A172 (cell line): ENCODE measurements at regions not wholly inside any gene's neighbourhood (a gene's known extent, or its start where the extent isn't known, plus 50 kb on each side); places are given as distances from the start of the nearest gene placed in this dataset.

Source experiments
- DNase-seq: peaks from one replicate; pipeline ENCODE4 v3.0.0-alpha.2; 2015; ENCODE audit warnings: low spot score

DNA sequence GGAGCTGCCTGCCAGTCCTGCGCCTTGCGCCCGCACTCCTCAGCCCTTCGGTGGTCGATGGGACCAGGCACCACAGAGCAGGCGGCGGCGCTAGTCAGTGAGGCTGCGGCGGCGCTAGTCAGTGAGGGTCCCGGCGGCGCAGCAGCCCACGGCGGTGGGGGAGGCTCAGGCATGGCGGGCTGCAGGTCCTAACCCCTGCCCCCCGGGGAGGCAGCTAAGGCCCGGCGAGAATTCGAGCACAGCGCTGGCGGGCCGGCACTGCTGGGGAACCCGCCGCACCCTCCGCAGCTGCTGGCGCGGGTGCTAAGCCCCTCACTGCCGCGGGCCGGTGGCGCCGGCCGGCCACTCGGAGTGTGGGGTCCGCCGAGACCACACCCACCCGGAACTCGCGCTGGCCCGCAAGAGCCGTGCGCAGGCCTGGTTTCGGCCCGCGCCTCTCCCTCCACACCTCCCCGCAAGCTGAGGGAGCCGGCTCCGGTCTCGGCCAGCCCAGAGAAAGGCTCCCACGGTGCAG, 867.4 kb downstream of the DSC3 start:
- no peak for DNase-seq

DNA sequence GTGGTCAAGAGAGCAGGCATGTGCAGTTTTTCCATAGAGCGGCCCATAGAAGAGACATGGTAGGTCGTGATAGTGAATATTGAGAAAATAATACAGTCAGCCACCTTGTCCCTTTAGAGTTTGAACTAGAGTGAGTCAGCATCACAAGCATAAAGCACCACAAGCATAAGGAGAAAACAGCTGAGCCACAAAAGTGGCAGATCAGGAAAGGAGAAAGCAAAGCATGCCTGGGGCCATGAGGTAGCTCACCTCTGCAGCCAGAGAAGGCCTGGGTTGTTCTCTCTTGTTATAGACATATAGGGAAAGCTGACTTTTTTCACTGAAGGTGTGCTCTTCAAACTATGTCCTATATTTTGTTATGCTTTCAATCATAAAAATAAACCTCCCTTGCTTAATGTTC, 879.0 kb downstream of the DSC3 start:
- DNase-seq = no peak

DNA sequence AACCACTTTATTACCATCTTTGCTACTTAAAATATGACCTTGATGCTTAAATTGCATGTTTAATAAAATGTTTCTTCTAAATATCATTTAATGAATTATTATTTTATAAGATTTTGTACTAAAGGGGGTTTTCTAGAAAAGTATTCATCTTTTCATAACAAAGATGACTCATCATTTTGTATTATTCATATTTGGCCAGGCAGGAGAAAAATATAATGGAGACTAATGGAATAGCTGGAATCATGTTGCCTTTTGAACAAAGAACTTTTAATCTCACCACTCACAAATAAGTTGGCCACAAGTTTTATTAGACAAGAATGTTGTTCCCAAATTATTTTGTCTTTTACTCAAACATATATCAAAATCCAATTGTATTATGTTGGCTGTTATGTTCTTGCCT, 882.4 kb downstream of the DSC3 start:
- no peak for DNase-seq

DNA sequence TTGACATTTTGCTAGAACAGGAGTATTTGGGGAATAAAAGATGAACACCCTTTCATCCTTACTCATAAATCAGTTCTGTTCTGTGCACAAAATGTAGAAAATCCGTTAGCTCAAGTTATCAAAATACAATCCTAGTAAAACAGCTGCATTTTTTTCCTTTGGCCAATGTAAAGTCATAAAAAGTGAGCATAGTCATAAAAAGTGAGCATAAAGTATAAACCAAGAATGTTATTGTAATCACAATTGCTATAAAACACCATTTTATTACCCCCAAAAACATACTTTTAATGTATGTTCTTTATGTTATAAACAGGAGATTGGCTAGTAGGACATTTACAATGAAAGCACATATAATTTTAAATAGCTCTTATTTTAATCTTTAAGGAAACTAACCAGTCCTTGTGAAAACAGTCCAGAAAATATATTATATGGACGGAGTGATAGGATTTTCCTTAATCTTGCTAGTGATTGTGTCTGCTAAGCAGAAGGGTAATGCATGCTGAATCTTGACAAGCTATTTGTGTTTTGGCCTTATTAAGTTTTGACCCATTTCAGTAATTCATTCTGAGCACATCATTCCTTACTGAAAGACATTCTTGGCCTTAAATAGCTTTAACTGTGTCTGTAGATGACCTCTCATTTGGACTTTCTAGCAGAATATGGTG, 891.8 kb downstream of the DSC3 start:
- DNase-seq = no peak

DNA sequence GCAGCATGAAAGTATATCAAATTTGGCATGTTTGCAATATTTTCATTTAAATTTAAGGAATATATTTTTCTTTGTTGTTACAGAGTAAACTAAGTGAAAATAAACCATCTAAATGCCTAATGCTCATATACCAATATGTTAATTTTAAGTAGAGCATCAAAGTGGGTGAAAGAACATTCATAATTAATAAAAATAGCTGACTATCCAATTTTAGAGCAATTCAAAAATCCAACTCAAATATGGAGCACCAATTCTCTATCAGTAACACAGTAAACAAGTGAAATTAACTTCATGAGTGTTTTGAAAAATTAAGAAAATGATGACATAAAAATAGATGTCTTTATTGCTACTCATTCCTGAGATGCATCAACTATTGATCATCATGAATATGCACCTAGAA, 893.0 kb downstream of the DSC3 start:
- DNase-seq = no peak

DNA sequence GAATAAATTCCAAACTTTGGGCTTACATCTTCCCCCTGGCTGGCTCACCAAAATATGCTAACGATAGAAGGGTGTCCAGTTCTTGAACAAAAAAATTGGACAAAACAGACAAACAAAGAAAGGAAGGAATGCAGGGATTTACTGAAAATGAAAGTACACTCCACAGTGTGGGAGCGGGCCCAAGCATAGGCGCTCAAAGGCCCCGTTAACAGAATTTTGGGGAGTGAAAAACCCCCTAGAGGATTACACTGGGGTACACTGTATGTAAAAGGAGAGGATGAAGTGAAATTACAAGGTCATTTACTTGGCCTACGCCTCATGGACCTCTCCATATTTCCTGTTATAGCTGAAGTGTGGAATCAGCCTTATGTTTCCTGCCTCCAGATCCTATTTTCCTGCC, 899.7 kb downstream of the DSC3 start:
- DNase-seq = no peak

DNA sequence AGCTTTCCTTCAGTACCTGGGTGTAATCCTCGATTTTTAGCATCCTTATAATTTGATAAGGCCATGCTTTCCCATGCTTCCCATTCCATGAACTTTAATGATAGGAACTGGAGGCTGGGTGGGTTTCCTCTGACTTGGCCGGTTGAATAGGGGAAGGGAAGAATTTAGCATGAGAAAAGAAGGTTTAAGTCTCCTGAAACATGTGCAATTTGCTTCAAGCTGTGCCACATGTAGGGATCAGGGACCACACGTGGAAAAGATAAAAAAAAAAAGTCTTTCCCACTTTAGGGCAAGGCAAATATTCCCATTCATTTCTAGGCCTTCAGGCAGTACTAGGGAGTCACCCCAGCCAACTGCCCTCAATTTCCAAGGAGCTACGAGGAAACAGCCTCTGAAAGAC, 900.3 kb downstream of the DSC3 start:
- no peak for DNase-seq

DNA sequence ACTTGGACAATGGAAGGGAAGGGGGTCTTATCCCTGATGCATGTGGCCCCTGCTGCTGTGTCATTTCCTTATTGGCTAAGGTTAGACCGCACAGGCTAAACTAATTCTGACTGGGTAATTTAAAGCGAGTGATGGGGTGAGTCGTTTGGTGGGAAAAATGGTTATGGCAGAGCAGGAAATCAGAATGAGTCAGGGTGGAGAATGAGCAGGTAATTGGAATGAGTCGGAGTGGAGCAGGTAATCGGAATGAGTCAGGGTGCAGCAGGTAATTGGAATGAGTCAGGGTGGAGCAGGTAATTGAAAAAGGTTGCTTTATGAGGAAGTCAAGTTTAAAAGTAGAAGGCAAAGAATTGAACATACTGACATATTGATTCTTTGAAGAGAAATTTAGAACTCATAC, 901.0 kb downstream of the DSC3 start:
- peak; percentile 3 for DNase-seq

DNA sequence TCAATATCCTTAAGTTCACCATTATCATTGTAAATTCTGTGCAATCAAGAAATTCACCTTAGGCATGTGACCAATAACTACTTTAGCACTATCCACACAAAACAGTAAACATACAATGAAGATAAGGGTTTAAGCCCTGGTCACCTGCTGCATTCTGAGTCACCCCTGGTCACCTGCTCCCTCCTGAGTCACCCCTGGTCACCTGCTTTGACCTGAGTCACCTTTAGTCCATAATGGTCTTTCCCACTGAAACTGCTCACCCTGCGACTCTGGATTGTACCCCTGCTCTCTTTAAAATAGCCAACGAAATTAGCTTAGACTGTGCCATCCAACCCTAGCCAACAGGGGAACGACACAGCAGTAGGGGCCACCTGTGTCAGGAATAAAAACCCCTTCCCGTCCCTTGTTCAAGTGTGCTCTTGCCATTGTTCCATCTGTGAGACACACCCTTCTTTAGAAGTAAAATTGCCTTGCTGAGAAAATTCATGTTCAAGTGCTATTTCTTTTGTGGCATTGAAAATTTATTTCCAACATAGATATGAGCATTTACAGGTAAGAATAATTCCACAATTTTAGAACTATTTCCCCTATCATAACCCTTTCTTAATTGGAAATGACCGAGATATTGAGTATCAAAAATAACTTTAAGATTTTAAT, 902.8 kb downstream of the DSC3 start:
- DNase-seq = no peak

DNA sequence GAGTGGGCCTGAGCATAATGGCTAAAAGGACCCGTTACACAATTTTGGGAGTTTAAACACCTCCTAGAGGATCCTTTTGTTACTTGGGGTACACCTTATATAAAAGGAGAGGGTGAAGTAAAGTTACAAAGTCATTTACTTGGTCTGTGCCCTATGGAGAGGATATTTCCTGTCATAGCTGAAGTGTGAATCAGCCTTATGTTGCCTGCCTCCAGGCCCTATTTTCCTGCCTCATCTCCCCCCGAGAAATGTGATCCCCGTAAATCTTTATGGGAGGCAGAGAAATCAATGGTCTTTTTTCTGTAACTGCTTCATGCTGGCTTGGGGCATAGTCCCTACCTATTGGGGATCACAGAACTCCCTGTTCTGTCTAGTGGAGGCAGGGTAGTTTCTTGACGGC, 906.6 kb downstream of the DSC3 start:
- DNase-seq = no peak

DNA sequence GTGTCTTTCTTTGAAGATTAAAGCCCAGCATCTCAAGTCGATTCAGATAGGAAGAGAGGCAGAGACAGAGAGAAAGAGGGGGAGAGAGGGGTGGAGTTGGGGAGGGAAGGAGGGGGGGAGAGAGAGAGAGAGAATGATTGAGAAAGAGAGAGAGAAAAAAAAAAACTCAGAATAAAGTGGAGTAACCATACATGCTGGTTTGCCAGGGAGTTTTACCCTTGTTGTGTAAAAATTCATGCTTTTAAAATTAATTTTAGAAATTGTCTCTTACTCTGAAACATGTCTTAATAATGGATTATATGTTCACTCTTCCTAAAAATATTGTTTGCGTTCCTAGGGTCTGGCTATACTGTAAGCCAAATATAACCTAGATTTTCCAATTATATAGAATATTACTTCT, 908.5 kb downstream of the DSC3 start:
- DNase-seq = no peak

DNA sequence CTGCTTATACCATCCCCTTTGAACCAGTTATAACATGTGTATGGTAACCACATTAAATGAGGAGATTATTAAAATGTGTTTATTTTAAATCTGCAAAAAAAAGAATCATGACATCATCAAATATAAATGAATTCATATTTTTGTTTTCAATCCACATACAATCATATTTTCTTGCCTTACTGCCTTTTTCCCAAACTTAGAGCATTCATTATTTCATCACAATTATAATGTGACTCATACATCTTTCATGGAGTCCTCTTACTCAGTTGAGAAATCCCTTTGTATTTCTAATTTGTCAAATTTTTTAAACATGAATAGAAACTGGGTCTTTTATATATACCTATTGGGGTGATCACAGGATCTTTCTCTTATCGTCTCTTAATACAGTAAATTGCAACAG, 909.6 kb downstream of the DSC3 start:
- no peak for DNase-seq

DNA sequence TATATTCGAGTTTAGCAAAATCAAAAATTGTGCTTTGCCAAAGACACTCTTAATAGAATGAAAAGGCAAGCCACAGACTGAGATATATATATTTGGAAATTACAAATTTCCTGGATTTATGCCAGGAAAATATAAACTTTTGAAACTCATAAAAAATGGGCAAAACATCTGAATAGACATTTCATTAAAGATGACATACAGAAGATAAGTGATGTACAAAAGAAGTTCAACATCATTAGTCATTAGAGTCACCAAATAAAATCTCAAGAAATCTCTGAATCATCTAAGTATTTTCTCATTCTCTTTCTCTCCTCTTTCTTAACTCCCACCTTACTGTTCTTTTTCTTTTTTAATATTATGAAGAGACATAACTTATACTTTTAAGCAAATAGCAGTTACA, 921.1 kb downstream of the DSC3 start:
- no peak for DNase-seq

DNA sequence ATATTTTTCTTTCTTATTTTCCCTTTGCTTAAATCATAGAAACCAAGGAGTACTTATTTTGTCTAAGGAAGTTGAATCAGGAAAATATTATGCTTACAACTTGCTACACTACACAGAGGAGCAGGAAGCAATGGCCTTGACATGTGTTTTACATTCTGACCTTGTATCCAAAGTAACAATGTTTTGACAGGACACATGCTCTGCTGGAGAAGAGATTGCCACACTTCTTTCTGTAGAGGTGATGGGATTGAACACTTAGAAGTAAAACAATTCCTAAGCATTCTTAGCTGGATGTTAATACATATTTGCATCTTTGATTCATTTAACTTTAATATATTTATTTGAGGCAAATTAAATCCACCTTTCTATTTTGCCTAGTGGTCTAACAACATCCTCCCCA, 929.1 kb downstream of the DSC3 start:
- no peak for DNase-seq

DNA sequence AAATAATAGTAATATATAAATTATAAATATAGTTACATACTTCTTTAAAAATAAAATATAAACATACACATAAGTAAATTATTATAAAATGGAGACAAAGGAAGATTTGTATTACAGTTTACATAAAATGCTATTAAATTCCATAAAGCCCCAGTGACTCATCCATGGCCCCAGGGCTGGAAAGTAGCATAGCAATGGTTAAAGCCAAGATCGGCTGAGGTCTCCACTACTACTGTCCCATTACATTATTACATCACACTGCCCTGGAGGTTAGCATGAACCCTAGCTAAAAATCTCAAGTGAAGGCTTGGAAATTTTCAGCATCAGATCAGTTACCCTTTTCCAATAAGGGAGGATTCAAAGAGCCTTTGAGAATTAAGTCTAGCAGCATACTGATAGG, 936.2 kb downstream of the DSC3 start:
- peak; percentile 5 for DNase-seq

DNA sequence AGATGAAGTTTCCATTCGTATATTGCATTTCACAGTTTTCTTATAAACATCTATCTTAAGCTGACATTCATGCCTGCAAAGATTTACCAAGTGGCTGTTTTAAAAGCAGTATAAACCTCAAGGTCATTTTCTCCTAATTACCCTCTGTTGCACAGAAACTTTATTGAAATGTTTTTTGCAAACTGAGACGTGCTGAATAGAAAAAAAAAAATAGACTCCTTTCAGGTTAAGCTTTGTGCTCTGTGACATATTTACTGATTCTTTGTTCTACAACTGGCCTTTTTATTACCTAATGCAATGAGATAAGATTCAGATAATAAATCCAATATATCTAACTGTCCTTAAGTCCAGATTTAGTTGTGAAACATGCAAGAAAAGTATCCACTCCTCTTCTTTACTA, 938.7 kb downstream of the DSC3 start:
- no peak for DNase-seq

DNA sequence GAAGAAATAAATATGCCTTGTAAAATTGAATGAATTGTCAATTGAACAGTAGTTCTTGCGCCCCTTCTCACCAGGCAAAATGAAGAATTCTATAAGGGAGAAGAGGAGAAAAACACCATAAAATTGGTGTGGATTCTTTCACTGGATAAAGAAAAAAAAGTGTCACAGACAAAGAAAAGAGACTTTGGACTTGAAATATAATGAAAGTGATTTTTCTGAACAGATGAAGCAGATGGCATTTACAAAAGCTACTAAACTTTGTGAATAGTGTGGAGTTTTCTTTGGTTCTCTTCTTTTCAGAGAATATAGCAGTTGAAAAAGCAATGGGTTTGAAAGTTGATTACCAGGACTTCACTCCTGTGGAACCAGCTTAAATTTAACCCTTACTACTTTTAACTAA, 945.7 kb downstream of the DSC3 start:
- DNase-seq = no peak

DNA sequence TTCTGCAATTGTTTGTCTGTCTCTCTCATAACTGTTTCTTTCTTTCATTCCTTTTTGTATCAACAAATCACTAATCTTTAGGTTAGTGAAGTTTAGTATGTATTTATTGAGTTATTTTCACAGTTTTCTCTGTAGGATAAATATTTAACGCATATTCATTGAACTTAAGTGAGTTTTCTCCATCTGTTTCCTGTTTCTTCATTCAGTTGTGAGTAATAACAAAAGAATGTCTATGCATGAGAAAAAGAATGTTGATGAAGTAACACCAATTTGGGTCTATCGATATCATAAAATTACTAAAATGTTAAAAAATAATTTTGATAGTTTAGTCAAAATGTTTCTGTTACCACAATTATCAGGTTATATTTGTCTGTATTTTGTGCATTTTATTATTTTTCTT, 948.0 kb downstream of the DSC3 start:
- peak; percentile 19 for DNase-seq

DNA sequence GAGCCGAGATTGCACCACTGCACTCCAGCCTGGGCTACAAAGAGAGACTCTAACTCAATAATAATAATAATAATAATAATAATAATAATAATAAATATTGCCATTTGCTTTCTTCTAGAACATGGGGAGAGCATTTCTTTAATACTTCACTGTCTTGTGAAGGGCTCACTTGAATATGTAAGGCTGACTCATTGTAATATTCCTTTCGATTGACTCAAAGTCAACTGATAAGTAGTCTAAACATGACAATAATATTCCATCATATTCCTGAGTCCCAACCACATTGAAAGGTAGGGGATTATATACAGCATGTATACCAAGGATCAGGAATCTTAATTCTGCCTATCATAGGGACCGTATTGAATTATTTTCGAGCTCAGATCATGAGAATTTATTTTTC, 949.2 kb downstream of the DSC3 start:
- no peak for DNase-seq

DNA sequence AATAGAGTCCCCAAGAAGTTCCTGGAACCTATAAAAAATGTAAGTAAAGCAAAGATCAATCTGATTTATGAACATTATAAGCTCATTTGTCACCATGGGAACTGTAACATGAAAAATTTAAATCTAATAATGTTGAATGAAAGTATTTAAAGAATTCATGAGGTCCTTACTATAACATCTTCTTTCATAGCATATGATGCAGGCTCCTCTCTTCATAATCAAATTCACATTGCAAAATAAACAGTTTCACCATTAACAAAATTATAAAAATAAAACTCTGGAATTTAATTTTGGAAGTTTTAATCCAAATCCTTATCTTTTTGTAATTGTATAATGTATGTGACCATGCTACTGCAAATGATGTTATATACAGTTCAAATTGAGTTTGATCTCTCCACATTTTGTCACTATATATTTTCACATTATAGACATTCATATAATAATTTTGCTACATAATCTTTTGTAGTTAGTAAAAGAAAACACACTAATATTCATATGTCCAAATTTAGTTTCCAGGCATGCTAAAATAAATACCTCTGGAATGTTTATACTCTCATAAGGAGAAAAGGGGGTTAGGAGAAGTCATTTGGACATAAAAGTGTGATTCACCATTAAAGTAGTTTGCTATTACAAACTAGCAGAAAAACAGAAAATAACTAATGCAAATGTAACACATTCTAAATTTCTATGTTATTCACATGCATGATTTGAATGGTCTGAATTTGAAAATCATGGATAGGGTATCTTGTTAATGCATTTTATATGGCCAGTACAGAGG, 954.1 kb downstream of the DSC3 start:
- DNase-seq = no peak

DNA sequence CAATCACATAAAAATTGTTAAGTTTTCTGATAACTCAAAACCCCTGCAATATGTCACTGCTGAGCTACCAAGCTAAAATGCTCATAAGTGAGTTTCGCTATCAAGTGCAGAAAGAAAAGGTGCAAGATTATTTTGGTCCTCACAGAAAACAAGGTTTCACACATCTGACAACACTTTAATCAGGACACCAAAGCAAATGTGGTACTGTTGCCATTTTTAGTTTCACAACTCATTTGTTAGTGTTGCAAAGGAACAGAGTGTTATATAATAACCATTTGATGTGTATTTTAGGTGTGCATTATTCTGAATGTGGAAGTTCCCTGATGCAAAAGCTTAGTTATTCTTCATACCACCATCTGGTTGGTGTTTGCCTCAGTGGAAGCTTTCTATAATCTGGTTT, 956.2 kb downstream of the DSC3 start:
- no peak for DNase-seq

DNA sequence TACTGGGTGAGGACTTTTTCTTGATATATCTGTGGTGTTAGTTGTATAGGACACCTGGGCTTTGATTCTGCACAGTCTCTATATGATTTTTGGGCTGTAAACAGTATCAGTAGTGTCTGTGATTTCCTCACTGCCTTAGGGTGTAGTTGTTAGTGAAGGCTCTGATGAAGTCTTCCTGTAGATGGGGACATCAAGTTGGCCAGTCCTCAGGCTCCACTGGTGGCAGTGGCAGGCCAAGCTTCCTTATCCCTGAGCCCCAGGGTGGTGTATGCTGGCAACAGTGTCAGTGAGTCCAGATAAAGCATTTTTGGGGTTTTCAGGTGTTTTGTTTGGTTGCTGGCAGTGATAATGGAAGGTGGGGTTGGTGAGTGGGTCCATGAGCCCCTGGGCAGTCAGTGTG, 961.4 kb downstream of the DSC3 start:
- no peak for DNase-seq
